Endothelial cell of umbilical vein (primary cell): ENCODE measurements at regions not wholly inside any gene's neighbourhood (a gene's known extent, or its start where the extent isn't known, plus 50 kb on each side); places are given as distances from the start of the nearest gene placed in this dataset.

Source experiments
- BruUV-seq: library from RNA; stranded (reverse); fragments of 400-500 nt; replicated peaks from 2 replicates; lab custom pipeline; 2021; lab: Mats Ljungman, UMichigan
- CTCF ChIA-PET: fragments of 300-600, 350-600 bp; sonication (Branson Sonifier 250); formaldehyde crosslinking; loops from one replicate; lab custom pipeline; 2021; ENCODE audit warnings: antibody characterized with exemption, inconsistent platforms; lab: Charles Lee
- POLR2A ChIA-PET: fragments of 300-600, 350-600 bp; sonication (Branson Sonifier 250); formaldehyde crosslinking; loops from one replicate; lab custom pipeline; 2021; ENCODE audit warnings: antibody characterized with exemption, inconsistent platforms; lab: Charles Lee
- DNase-seq: peaks from one replicate; pipeline ENCODE4 v3.0.0-alpha.2; 2011; ENCODE audit warnings: low read depth, low spot score
- FAIRE-seq: peaks from 2 replicates; lab custom pipeline; 2011; peaks lifted over from hg19 to GRCh38; lab: Jason Lieb, UNC
- H2AFZ ChIP-seq: 2 replicates; pipeline ENCODE4 v1.6.0; 2012; ENCODE audit warnings: low read depth, low read length, control low read depth, inconsistent platforms
- H3K27ac ChIP-seq: 2 replicates; pipeline ENCODE4 v1.5.1; 2011; ENCODE audit warnings: low read depth, mild to moderate bottlenecking, control low read depth, low read length, moderate library complexity; ENCODE audit not compliant: insufficient read depth
- H3K27me3 ChIP-seq, 2 experiments: 2 replicates each; pipeline versions ENCODE4 v1.6.0 to v1.6.1; 2011; ENCODE audit warnings: low read length in 2 of 2, mixed read lengths in 1 of 2; ENCODE audit not compliant: control insufficient read depth in 2 of 2, insufficient read depth in 2 of 2
- H3K36me3 ChIP-seq, 2 experiments: 2 replicates in 1 of 2; 3 replicates in 1 of 2; pipeline ENCODE4 v1.5.1; 2011; ENCODE audit warnings: low read length in 2 of 2, mild to moderate bottlenecking in 1 of 2, moderate library complexity in 1 of 2; ENCODE audit not compliant: control insufficient read depth in 2 of 2, insufficient read depth in 2 of 2; ENCODE audit errors: extremely low read depth in 1 of 2
- H3K4me1 ChIP-seq: 3 replicates; pipeline ENCODE4 v1.5.1; 2011; ENCODE audit warnings: mild to moderate bottlenecking, low read length; ENCODE audit not compliant: control insufficient read depth, insufficient read depth; ENCODE audit errors: extremely low read depth
- H3K4me2 ChIP-seq: 2 replicates; pipeline ENCODE4 v1.6.1; 2011; ENCODE audit warnings: low read length, control low read depth, mixed read lengths; ENCODE audit not compliant: insufficient read depth
- H3K4me3 ChIP-seq, 3 experiments: fragments of 200-600 bp in 1 of 3; sonication (generic), shearing (Covaris generic) in 1 of 3; replicated peaks in 1 of 3; 2 replicates each; pipeline ENCODE4 v1.5.1; 2011 to 2016; ENCODE audit warnings: control low read depth in 3 of 3, low read length in 3 of 3, mild to moderate bottlenecking in 2 of 3, inconsistent platforms in 1 of 3, low read depth in 1 of 3, moderate library complexity in 1 of 3; ENCODE audit not compliant: insufficient read depth in 1 of 3
- H3K79me2 ChIP-seq: 2 replicates; pipeline ENCODE4 v1.6.0; 2012; ENCODE audit warnings: low read length, inconsistent platforms; ENCODE audit not compliant: control insufficient read depth, insufficient read depth
- H3K9ac ChIP-seq: replicated peaks from 2 replicates; pipeline ENCODE3; 2011; ENCODE audit warnings: low read length, control low read depth; ENCODE audit not compliant: insufficient read depth; ENCODE audit errors: extremely low read depth
- H3K9me1 ChIP-seq: replicated peaks from 3 replicates; pipeline ENCODE4 v1.6.0; 2011; ENCODE audit warnings: mild to moderate bottlenecking, low read length; ENCODE audit not compliant: control insufficient read depth, insufficient read depth; ENCODE audit errors: extremely low read depth
- H3K9me3 ChIP-seq: replicated peaks from 2 replicates; pipeline ENCODE4 v1.5.1; 2012; ENCODE audit warnings: low read length, inconsistent platforms; ENCODE audit not compliant: control insufficient read depth, insufficient read depth
- H4K20me1 ChIP-seq: replicated peaks from 2 replicates; pipeline ENCODE3; 2011; ENCODE audit warnings: mild to moderate bottlenecking, low read length; ENCODE audit not compliant: control insufficient read depth, insufficient read depth; ENCODE audit errors: extremely low read depth
- CTCF ChIP-seq, 2 donors: IDR thresholded peaks; 1 replicate in 1 of 2; 2 replicates in 1 of 2; pipeline ENCODE4 v1.5.1; 2011; ENCODE audit warnings: low read length in 2 of 2, mild to moderate bottlenecking in 2 of 2, moderate library complexity in 2 of 2, control low read depth in 1 of 2, inconsistent platforms in 1 of 2, low read depth in 1 of 2; ENCODE audit not compliant: insufficient read depth in 1 of 2; ENCODE audit errors: extremely low read depth in 1 of 2
- FOS ChIP-seq: IDR thresholded peaks from 2 replicates; pipeline ENCODE4 v1.6.1; 2011; ENCODE audit warnings: mild to moderate bottlenecking, low read length, moderate library complexity, borderline replicate concordance; ENCODE audit not compliant: insufficient read depth
- MAX ChIP-seq: IDR thresholded peaks from 2 replicates; pipeline ENCODE4 v1.6.1; 2011; ENCODE audit not compliant: insufficient read depth, insufficient read length
- MYC ChIP-seq: IDR thresholded peaks from one replicate; pipeline ENCODE4 v1.6.1; 2011; ENCODE audit warnings: mild to moderate bottlenecking, low read depth, low read length
- POLR2A ChIP-seq: IDR thresholded peaks from 2 replicates; pipeline ENCODE4 v1.6.1; 2012; ENCODE audit warnings: low read depth, mild to moderate bottlenecking, control low read depth, low read length
- POLR2AphosphoS5 ChIP-seq: IDR thresholded peaks from 2 replicates; pipeline ENCODE4 v1.6.1; 2012; ENCODE audit warnings: low read depth, mild to moderate bottlenecking, control low read depth, low read length, moderate library complexity; ENCODE audit not compliant: insufficient read depth
- dilution Hi-C: fragments of 300-500 bp; cut with MboI; formaldehyde crosslinking; loops from one replicate; pipeline ENCODE4 v1.15.0; 2019; ENCODE audit warnings: low sequenced_read_pairs; ENCODE audit not compliant: extremely low pct_ligation_motif_present
- intact Hi-C: fragments of 100-400 bp; cut with micrococcal nuclease; formaldehyde crosslinking; loops from one replicate; pipeline ENCODE4 v1.10.0; 2022

GRCh38 chr11:32034680-32035079, 56.2 kb upstream of the RCN1 start:
- no peak for FAIRE-seq
- dilution Hi-C loops (loop anchor here (25.0 kb wide), 1 partner anchor 128 kb away; no protein-coding TSS in a partner anchor), intact Hi-C loops (no loop called here)
- no peak overlapping the region for H3K4me2 ChIP-seq
- TF ChIP-seq POLR2AphosphoS5, result no peak
- H3K27me3 ChIP-seq, result peaks cover 0 to 2% of the 10 kb centered on the region in 2 experiments
- H3K4me1 ChIP-seq, result no peaks in the 10 kb centered on the region
- no peak overlapping the region for H3K4me3 ChIP-seq
- no peak overlapping the region for H3K9ac ChIP-seq
- no peaks in the 10 kb centered on the region for H3K36me3 ChIP-seq
- H4K20me1 ChIP-seq, result no peaks in the 10 kb centered on the region
- POLR2A ChIA-PET, result no interaction called here
- no peak overlapping the region for H3K27ac ChIP-seq
- H3K9me1 ChIP-seq, result no peaks in the 10 kb centered on the region
- CTCF ChIA-PET, result no interaction called here
- no peak for DNase-seq
- BruUV-seq, result no TSS peak
- no peaks in the 10 kb centered on the region for H3K79me2 ChIP-seq
- H3K9me3 ChIP-seq, result no peaks in the 10 kb centered on the region
- H2AFZ ChIP-seq, result no peak overlapping the region

- TF ChIP-seq MAX (no peak), POLR2AphosphoS5 (no peak), MYC (no peak), CTCF (IDR thresholded peaks at IDR 0.05; ENCODE audit: extremely low read depth in 1 of 2, insufficient read depth in 1 of 2, low read depth in 1 of 2, low read length in 2 of 2) (no peak), FOS (no peak), POLR2A (no peak)
- CTCF ChIA-PET, result no interaction called here
- H3K4me3 ChIP-seq, result no peak overlapping the region
- H3K9me1 ChIP-seq, result no peaks in the 10 kb centered on the region
- no peak overlapping the region for H3K27ac ChIP-seq
- POLR2A ChIA-PET, result no interaction called here
- H3K4me2 ChIP-seq, result no peak overlapping the region
- no peak overlapping the region for H3K9ac ChIP-seq
- dilution Hi-C loops (loop anchor here (25.0 kb wide), 1 partner anchor 128 kb away; no protein-coding TSS in a partner anchor), intact Hi-C loops (no loop called here)
- H2AFZ ChIP-seq, result no peak overlapping the region
- H4K20me1 ChIP-seq, result no peaks in the 10 kb centered on the region
- no TSS peak for BruUV-seq
- no peak for DNase-seq
- H3K79me2 ChIP-seq, result no peaks in the 10 kb centered on the region
- H3K27me3 ChIP-seq, result peaks cover 0 to 2% of the 10 kb centered on the region in 2 experiments
- H3K36me3 ChIP-seq, result no peaks in the 10 kb centered on the region
- no peak for FAIRE-seq
- no peaks in the 10 kb centered on the region for H3K9me3 ChIP-seq
- H3K4me1 ChIP-seq, result no peaks in the 10 kb centered on the region
Observed at GRCh38 chr11:32034149-32034548, 56.7 kb upstream of the RCN1 start.
